T-cell (primary cell): ENCODE measurements at regions not wholly inside any gene's neighbourhood (a gene's known extent, or its start where the extent isn't known, plus 50 kb on each side); places are given as distances from the start of the nearest gene placed in this dataset.

ENCODE experiments used
- ATAC-seq, 4 experiments: fragments of 200-7000 bp in 3 of 4; fragments of 150-1000 bp in 1 of 4; cut with Tn5 transposase; replicated peaks in 1 of 4; 1 replicate in 3 of 4; 2 replicates in 1 of 4; pipeline ENCODE4 v1.10.0; 2021; ENCODE audit warnings: moderate library complexity in 3 of 4, mild to moderate bottlenecking in 2 of 4, moderate number of reproducible peaks in 1 of 4
- CTCF ChIA-PET, 2 donors: fragments of 300-600 bp; sonication (Branson Sonifier 250); formaldehyde crosslinking; loops; one replicate each; lab custom pipeline; 2022; ENCODE audit warnings: antibody characterized with exemption in 2 of 2; lab: Charles Lee
- POLR2A ChIA-PET, 2 donors: fragments of 300-600 bp; sonication (Branson Sonifier 250); formaldehyde crosslinking; loops; one replicate each; lab custom pipeline; 2022; ENCODE audit warnings: antibody characterized with exemption in 2 of 2; lab: Charles Lee
- DNase-seq, 35 experiments: peaks; one replicate each; pipeline versions ENCODE4 v3.0.0 to v3.0.0-alpha.2; 2013 to 2023
- H3K27ac ChIP-seq: one replicate; pipeline ENCODE4 v1.5.1; 2013; ENCODE audit warnings: low read length
- H3K27me3 ChIP-seq, 2 experiments: replicated peaks in 1 of 2; 1 replicate in 1 of 2; 2 replicates in 1 of 2; pipeline versions ENCODE4 v1.6.1 to v1.7.0; 2013; ENCODE audit warnings: low read length in 1 of 2, mixed read lengths in 1 of 2; ENCODE audit not compliant: control insufficient read depth in 2 of 2, insufficient read depth in 2 of 2; ENCODE audit errors: extremely low read depth in 1 of 2
- H3K36me3 ChIP-seq, 2 donors: 1 replicate in 1 of 2; 2 replicates in 1 of 2; pipeline versions ENCODE4 v1.6.1 to v1.7.0; 2013; ENCODE audit warnings: low read length in 1 of 2; ENCODE audit not compliant: control insufficient read depth in 2 of 2, insufficient read depth in 1 of 2; ENCODE audit errors: extremely low read depth in 1 of 2
- H3K4me1 ChIP-seq, 2 experiments: 1 replicate in 1 of 2; 2 replicates in 1 of 2; pipeline versions ENCODE4 v1.6.1 to v1.7.0; 2013; ENCODE audit warnings: low read length in 2 of 2, mixed read lengths in 1 of 2; ENCODE audit not compliant: insufficient read depth in 2 of 2, control insufficient read depth in 1 of 2; ENCODE audit errors: extremely low read depth in 1 of 2
- H3K4me3 ChIP-seq, 2 donors: 1 replicate in 1 of 2; 2 replicates in 1 of 2; pipeline versions ENCODE4 v1.5.1 to v1.7.0; 2013; ENCODE audit warnings: mild to moderate bottlenecking in 2 of 2, low read length in 1 of 2, moderate library complexity in 1 of 2; ENCODE audit not compliant: control insufficient read depth in 1 of 2; ENCODE audit errors: extremely low read depth in 1 of 2
- H3K9me3 ChIP-seq: 2 replicates; pipeline ENCODE4 v1.7.0; 2013
- H3K27ac Mint-ChIP-seq, 2 donors: one replicate each; pipeline ENCODE4 v1.8.0; 2020 to 2021; ENCODE audit warnings: mild to moderate bottlenecking in 2 of 2, mixed read lengths in 2 of 2
- H3K27me3 Mint-ChIP-seq, 2 donors: one replicate each; pipeline ENCODE4 v1.8.0; 2021 to 2022; ENCODE audit warnings: mixed read lengths in 2 of 2
- H3K36me3 Mint-ChIP-seq: one replicate; pipeline ENCODE4 v1.8.0; 2021; ENCODE audit warnings: mixed read lengths
- H3K4me1 Mint-ChIP-seq, 3 donors: one replicate each; pipeline ENCODE4 v1.8.0; 2020 to 2022; ENCODE audit warnings: mixed read lengths in 3 of 3, mild to moderate bottlenecking in 1 of 3
- H3K4me3 Mint-ChIP-seq, 3 donors: one replicate each; pipeline ENCODE4 v1.8.0; 2020 to 2022; ENCODE audit warnings: mild to moderate bottlenecking in 3 of 3, mixed read lengths in 3 of 3, moderate library complexity in 3 of 3
- H3K9me3 Mint-ChIP-seq, 3 donors: one replicate each; pipeline ENCODE4 v1.8.0; 2020 to 2022; ENCODE audit warnings: mixed read lengths in 3 of 3
- WGBS: methylation state at CpG from one replicate; pipeline ENCODE4 v1.1.5; 2013; ENCODE audit warnings: missing lambda C conversion rate; ENCODE audit not compliant: insufficient coverage; 5-methylcytosine and 5-hydroxymethylcytosine counted together

DNA sequence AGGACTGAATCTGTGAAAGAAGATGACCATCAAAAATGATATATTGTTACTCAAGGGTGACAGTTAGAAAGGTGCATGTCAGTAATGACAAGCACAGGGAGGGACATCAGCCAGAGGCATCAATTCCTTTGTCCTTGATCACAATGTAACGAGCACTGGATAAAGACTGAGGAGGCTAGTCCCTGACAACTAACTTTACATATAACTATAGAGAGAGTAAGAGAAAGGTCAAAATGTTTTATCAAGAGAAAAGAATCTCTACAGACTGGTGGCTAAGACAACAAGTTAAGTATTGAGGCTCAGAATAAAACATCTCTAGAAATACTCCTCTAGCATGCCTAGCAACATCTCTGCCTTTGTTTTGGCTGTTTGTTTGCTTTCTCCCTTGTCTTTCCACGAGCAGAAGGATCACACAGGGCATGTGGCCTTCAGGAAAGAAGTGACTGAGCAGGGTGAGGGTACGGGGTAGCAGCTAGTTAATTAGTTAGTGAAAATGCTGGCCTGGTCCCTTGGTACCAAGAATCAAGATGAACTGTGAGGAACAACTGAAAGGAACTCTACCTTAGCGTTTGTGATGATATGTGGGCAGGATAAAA lies 724.1 kb upstream of the MEF2C start:
- DNase-seq (no peak), ATAC-seq (no peak)
- no peaks in the 10 kb centered on the region for H3K9me3 ChIP-seq
- ChIA-PET CTCF (interaction anchor here in 1 of 2 donors (0.6 kb wide), 1 partner anchor 95 kb away, joined by 3 read pairs; no protein-coding TSS in a partner anchor), POLR2A (no interaction called here)
- no peak overlapping the region for H3K4me3 Mint-ChIP-seq
- no peaks in the 10 kb centered on the region for H3K36me3 ChIP-seq
- no peaks in the 10 kb centered on the region for H3K4me1 ChIP-seq
- no peaks in the 10 kb centered on the region for H3K4me1 Mint-ChIP-seq
- 42% methylated on average over 2 of the region's 4 CpGs for WGBS
- no peak overlapping the region for H3K27ac Mint-ChIP-seq
- H3K4me3 ChIP-seq = no peak overlapping the region
- H3K27me3 Mint-ChIP-seq = no peaks in the 10 kb centered on the region
- H3K27me3 ChIP-seq = no peaks in the 10 kb centered on the region
- no peak overlapping the region for H3K27ac ChIP-seq
- H3K36me3 Mint-ChIP-seq = no peaks in the 10 kb centered on the region
- H3K9me3 Mint-ChIP-seq = peaks cover 0 to 3% (median 3%) of the 10 kb centered on the region in 3 donors

DNA sequence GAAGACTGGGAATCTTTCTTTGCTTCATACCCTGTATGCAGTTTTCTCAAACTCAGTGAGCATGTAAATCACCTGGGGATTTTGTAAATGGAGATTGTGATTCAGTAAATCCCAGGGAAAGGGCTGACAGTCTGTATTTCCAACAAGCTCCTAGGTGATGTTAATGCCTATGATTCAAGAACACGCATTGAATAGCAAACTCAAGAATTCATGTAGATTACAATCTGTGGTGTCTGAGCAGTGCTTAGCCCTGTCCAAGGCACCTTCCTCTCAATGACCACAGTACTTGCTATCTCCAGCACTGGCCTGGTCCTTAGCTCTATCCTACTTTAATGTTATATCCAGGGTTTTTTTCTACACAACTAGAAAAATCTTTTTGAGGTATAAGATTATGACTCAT lies 721.4 kb upstream of the MEF2C start:
- H3K27me3 Mint-ChIP-seq = no peaks in the 10 kb centered on the region
- no peaks in the 10 kb centered on the region for H3K36me3 ChIP-seq
- no peaks in the 10 kb centered on the region for H3K36me3 Mint-ChIP-seq
- H3K4me3 Mint-ChIP-seq = no peak overlapping the region
- H3K9me3 ChIP-seq = no peaks in the 10 kb centered on the region
- H3K27me3 ChIP-seq = no peaks in the 10 kb centered on the region
- H3K4me3 ChIP-seq = no peak overlapping the region
- no peak for DNase-seq
- ChIA-PET POLR2A (interaction anchor here in 1 of 2 donors (0.6 kb wide), 1 partner anchor 23 kb away, joined by 3 read pairs; no protein-coding TSS in a partner anchor), CTCF (no interaction called here)
- no peaks in the 10 kb centered on the region for H3K9me3 Mint-ChIP-seq
- H3K27ac Mint-ChIP-seq = no peak overlapping the region
- no peaks in the 10 kb centered on the region for H3K4me1 Mint-ChIP-seq
- no peaks in the 10 kb centered on the region for H3K4me1 ChIP-seq
- ATAC-seq = no peak
- WGBS = no CpG with 5 or more reads among the region's 1 CpG
- no peak overlapping the region for H3K27ac ChIP-seq

DNA sequence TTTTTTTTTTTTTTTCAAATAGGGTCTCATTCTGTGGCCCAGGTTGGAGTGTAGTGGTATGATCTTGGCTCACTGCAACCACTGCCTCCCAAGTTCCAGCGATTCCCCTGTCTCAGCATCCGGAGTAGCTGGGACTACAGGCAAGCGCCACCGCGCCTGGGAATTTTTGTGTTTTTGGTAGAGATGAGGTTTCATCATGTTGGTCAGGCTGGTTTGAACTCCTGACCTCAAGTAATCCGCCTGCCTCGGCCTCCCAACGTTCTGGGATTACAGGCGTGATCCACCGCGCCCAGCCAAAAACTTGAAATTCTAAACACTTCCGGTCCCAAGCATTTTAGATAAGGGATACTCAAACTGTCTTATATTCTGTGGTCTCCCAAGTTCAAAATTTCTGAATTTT lies 718.9 kb upstream of the MEF2C start:
- no peaks in the 10 kb centered on the region for H3K4me1 ChIP-seq
- no peak overlapping the region for H3K4me3 ChIP-seq
- H3K4me1 Mint-ChIP-seq = no peaks in the 10 kb centered on the region
- no peak overlapping the region for H3K27ac ChIP-seq
- DNase-seq = no peak
- 100% methylated on average over 1 of the region's 12 CpGs for WGBS
- ChIA-PET POLR2A (no interaction called here), CTCF (no interaction called here)
- no peaks in the 10 kb centered on the region for H3K9me3 Mint-ChIP-seq
- ATAC-seq = no peak
- no peaks in the 10 kb centered on the region for H3K36me3 ChIP-seq
- no peaks in the 10 kb centered on the region for H3K36me3 Mint-ChIP-seq
- H3K27me3 Mint-ChIP-seq = no peaks in the 10 kb centered on the region
- no peaks in the 10 kb centered on the region for H3K9me3 ChIP-seq
- no peak overlapping the region for H3K27ac Mint-ChIP-seq
- H3K4me3 Mint-ChIP-seq = no peak overlapping the region
- no peaks in the 10 kb centered on the region for H3K27me3 ChIP-seq

DNA sequence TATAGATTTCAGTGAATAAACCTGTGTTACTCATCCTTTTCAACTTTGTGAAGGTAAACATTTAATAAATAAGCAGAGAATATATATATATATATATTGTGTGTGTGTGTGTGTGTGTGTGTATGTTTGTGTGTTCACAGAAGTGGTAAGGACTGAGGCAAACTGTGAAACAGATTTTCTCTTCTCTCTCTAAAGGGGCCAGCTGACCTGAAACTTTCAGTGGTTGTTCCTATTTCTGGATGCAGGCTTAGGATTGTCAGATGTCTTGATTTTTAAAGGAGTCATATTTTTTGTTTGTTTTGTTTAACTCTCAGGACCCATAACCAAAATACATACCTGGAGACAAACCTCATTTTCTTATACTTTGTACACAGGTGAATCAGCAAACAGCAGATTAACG lies 714.9 kb upstream of the MEF2C start:
- Histone ChIP-seq H3K9me3 (no peaks in the 10 kb centered on the region), H3K36me3 (no peaks in the 10 kb centered on the region), H3K4me1 (no peaks in the 10 kb centered on the region), H3K27ac (no peak overlapping the region), H3K4me3 (no peak overlapping the region), H3K27me3 (no peaks in the 10 kb centered on the region)
- ChIA-PET CTCF (no interaction called here), POLR2A (no interaction called here)
- 22% methylated on average over 1 of the region's 1 CpG for WGBS
- no peak for DNase-seq
- Mint-ChIP-seq H3K27ac (no peak overlapping the region), H3K4me1 (no peaks in the 10 kb centered on the region), H3K9me3 (peaks cover 0 to 6% (median 0%) of the 10 kb centered on the region in 3 donors), H3K4me3 (no peak overlapping the region), H3K36me3 (no peaks in the 10 kb centered on the region), H3K27me3 (no peaks in the 10 kb centered on the region)
- ATAC-seq = no peak

DNA sequence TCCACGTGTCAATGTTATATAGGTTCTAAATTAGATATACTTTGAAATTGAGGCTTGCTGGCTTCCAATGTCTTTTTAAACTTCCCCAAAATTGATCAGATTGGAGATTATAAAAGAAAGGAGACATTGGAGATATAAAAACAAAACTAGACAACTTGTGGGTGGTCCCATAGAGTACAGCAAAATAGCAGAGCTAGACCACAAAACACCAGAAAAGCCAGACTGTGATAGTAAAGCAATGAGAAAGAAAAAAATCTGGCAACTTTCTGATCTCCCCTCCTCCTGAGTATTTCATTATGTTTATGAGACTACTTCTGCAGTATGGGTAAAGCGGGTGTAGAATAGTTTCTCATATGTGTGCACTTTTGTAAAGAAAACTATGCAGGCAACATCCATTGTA lies 713.8 kb upstream of the MEF2C start:
- no peak overlapping the region for H3K27ac Mint-ChIP-seq
- no peak overlapping the region for H3K4me3 Mint-ChIP-seq
- H3K36me3 Mint-ChIP-seq = no peaks in the 10 kb centered on the region
- ATAC-seq (no peak), DNase-seq (no peak)
- Histone ChIP-seq H3K36me3 (no peaks in the 10 kb centered on the region), H3K9me3 (no peaks in the 10 kb centered on the region), H3K4me3 (no peak overlapping the region), H3K27ac (no peak overlapping the region), H3K4me1 (no peaks in the 10 kb centered on the region), H3K27me3 (no peaks in the 10 kb centered on the region)
- peaks cover 0 to 6% (median 3%) of the 10 kb centered on the region in 3 donors for H3K9me3 Mint-ChIP-seq
- H3K27me3 Mint-ChIP-seq = no peaks in the 10 kb centered on the region
- CTCF ChIA-PET = no interaction called here
- WGBS = no CpG with 5 or more reads among the region's 2 CpGs
- POLR2A ChIA-PET = no interaction called here
- H3K4me1 Mint-ChIP-seq = no peaks in the 10 kb centered on the region

DNA sequence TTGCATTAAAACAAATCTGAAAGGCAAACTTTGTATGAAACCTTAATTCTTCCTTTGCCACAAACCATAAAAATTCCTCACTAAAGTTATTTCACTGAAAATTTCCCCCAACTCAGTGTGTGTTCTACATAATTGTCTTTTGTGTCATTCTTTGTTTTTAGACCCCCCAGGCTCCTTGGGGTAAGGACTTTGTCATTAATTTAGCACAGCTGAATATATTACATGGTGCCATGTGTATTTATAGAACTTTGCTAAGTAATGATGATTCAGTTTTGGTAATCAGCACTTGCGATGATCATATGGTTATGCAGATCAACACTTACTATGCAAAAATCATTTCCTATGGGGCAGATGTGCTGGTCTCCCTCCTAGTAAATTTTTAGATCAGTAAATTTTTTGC lies 712.1 kb upstream of the MEF2C start:
- Histone ChIP-seq H3K27ac (no peak overlapping the region), H3K36me3 (no peaks in the 10 kb centered on the region), H3K4me3 (no peak overlapping the region), H3K4me1 (no peaks in the 10 kb centered on the region), H3K27me3 (no peaks in the 10 kb centered on the region), H3K9me3 (no peaks in the 10 kb centered on the region)
- WGBS = no CpG with 5 or more reads among the region's 1 CpG
- no peak for ATAC-seq
- Mint-ChIP-seq H3K27me3 (no peaks in the 10 kb centered on the region), H3K36me3 (no peaks in the 10 kb centered on the region), H3K4me3 (no peak overlapping the region), H3K4me1 (no peaks in the 10 kb centered on the region), H3K9me3 (peaks cover 2 to 6% (median 3%) of the 10 kb centered on the region in 3 donors), H3K27ac (no peak overlapping the region)
- CTCF ChIA-PET = no interaction called here
- DNase-seq = no peak
- POLR2A ChIA-PET = no interaction called here
